Hematopoietic multipotent progenitor cell treated with erythropoietin and hydrocortisone succinate and interleukin-3 and kit ligand, for 4 days (in vitro differentiated cells): ENCODE measurements at regions not wholly inside any gene's neighbourhood (a gene's known extent, or its start where the extent isn't known, plus 50 kb on each side); places are given as distances from the start of the nearest gene placed in this dataset.
A peak's percentile ranks its signal among the peaks of the same experiment; 100 is the strongest.

Experiments
- DNase-seq: peaks from one replicate; pipeline ENCODE4 v3.0.0-alpha.2; 2015

GRCh38 chr5:163963881-163964280, 458.5 kb downstream of the MAT2B start:
- peak; percentile 65 for DNase-seq

DNA sequence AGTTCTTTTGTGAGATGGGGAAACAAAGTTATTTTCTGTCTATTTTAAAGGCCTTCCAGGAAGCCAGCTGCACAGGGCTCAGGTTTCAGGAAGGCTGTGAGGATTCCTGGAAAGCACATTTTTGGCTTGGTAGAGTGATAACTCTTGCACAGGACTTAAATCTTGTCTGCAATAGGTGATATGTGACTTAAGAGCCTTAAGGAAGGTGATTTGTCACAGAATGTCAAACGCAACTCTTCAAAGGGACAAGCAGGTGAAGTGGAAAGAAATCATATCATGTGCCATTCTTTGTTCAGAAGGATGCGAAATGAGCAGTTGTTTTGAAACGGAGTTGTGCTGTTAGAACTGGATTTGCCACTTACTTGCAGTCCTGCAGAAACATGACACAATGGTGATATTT, 459.3 kb downstream of the MAT2B start:
- no peak for DNase-seq

DNA sequence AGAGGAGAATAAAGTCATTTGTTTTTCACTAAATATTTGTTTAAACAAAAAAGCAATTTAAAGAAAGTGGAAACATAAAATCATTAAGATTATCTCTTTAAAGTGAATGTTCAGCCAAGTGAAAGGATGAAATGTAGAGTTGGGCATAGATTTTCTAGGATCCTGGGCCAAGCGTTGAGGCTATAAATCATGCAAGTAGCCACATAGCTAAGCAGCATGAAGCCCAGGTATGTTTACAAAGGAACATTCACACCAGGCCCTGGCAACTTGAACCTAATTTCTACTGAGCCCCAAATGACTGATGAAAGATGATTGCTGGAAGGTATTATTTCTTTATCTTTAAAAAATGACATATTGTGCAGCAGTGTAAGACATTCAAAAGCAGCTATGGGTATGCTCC, 461.8 kb downstream of the MAT2B start:
- DNase-seq: no peak

- no peak for DNase-seq
These were observed 463.2 kb downstream of the MAT2B start for GRCh38 chr5:163968651-163969050.

DNA sequence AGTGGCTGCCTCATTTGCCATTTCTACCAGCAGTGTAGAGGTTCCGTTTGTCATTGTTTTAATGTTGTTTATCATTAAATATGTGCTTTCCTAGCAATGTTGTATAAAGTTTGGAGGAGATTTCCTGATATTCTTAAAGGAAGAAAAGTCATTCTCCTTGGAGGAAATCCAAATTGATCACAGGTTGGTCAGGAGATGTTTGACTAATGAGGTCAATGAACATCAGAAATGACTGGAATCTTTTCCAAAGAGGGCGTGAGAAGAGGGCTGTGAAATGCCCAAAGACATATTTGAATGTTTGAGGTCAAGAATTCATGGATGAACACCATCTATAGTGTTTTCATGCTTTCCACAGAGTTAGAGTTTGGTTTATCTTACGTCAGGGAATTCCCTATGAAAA, 471.3 kb downstream of the MAT2B start:
- no peak for DNase-seq

DNA sequence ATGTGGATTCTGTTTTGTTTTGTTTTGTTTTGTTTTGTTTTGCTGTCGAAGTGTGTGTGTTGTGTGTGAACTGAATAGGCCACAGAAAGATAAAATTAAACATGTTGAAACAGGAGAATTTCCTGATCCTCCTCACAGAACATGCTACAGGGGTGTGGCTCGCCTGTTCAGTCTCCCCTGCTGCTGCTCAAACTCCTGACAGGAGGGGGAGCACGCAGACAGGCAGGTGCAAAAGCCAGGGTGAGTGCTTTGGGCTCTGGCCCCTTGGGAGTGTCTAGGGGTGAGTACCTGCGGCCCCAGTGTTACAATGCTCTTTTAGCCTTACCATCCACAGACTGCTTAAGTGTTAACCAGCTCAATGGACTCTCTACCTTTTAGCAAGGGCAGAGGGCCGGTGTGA, 473.5 kb downstream of the MAT2B start:
- DNase-seq: no peak

DNA sequence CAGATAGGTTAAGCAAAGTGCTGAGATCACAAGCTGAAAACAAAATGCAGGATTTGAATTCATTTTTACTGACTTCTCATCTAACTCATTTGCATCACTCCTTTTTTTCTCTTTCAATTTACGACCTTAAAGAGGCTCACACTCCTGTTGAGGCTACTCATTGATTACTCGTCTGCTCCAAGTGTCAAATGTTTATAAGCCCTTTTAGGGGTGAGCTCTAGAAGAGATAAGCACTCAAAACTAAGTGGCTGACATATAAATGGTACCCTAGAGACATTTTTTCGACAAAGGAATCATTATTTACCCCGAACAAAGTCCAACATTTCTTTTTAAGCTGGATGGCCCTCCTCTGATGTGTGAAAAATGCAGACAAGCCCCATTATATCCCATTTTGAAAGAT, 483.1 kb downstream of the MAT2B start:
- DNase-seq: no peak

DNA sequence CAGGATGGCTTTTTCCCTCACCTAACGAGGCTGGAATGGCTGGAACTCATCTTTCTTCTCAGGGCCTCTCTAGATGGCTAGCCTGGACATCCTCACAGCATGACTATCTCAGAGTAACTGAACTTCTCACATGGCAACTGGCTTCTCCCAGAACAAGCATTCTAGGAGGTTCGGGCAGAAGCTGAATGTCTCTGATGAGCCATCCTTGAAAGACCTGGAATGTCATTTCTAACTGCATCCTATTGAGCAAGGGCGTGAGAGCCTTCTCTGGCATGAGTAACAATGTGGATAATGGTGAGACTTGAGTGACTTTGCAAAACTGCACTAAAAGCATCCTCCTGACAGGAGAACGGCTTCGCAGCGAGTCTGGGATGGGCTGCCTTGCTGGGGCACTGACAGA, 487.7 kb downstream of the MAT2B start:
- DNase-seq: no peak

DNA sequence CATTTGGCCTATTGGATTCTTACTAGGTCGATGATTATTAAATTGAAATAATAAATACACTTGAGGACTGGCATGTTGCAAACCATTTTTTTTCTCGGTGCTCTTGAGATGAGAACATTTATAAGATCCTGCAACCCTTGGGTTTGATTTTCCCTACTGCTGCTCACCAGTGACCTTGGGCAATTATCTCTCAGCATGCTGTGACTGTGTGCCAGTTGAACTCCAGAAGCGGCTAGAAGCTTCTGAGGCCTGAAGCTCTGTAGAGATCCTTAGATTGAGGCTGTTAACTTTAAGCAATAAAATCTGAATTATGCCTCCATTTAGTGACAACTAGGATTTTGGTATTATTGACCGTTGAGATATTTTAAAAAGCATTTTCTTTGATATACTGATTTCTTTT, 489.8 kb downstream of the MAT2B start:
- DNase-seq: no peak

DNA sequence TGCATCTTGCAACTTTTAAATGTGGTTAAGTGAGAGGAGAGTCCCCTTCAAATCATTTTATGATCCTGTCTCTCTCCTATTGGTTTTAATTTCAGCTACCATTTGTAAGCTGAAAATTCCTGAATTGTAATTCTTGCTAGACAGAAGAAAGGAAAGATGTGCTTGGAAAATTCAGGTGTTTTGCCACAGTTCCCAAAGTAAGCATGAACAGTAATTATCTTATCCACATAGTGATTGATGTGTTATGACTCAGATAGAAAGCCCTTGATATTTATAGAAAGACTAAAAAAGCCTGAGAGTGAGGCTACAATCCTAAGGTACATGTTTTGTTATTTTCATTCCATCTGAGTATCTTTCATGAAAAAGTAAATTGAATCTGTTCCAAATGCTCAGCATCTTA, 492.5 kb downstream of the MAT2B start:
- DNase-seq: no peak

GRCh38 chr5:164000241-164000640, 494.8 kb downstream of the MAT2B start:
- peak; percentile 42 for DNase-seq

GRCh38 chr5:164000819-164001218, 495.4 kb downstream of the MAT2B start:
- no peak for DNase-seq

DNA sequence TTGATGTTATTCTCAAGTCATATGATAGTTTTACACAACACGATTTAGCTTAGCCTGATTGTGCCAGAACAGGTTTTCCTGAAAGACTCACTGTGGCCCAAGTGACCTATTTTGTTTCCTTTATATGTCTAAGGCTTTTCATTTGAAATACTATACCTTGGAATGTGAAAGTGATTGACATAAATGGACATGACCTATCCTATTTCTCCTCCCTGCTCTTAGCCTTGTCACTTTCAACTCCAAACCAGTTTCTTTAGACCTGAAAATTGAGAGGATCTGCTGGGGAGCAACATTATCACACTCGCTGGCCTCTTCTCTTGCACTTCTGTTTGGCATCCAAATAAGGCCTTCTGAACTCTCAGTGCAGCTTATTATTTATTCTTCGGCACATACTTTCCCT, 496.8 kb downstream of the MAT2B start:
- no peak for DNase-seq

DNA sequence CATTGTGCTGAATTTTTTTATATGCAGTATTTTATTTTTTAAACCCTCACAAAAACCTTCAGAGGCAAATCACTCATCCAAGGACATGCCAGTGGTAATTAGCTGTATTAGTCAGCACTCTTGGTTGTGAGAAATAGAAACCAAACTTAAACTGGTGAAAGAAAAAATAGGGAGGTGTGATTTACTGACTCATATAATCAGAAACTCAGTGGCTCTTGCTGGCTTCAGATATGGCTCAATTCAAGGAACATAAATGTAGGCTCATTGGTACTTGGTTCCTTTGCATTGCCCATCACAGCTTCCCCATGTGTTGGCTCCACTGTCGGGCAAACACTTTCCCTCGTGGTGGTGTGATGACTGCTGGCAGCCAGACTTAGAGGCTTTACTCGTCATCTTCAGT, 497.2 kb downstream of the MAT2B start:
- no peak for DNase-seq

- DNase-seq: no peak
These were observed 499.7 kb downstream of the MAT2B start for GRCh38 chr5:164005071-164005470.

DNA sequence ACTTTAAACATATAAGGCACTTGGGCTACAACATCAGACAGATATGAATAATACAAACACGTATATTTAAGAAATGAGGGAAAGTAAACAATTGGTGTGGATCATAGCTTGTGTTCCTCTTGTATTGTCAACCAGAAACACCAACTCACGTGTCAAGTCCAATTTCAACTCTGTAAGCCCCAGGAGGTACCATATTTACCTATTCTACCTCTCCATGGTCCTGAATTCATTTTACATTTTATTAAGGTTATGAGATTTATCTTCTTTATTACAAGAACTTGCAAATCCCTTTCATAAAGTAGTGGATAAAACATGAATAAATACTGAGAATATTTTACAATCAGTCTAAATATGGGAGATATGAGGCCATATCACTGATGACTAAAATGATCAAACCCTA, 501.6 kb downstream of the MAT2B start:
- no peak for DNase-seq

DNA sequence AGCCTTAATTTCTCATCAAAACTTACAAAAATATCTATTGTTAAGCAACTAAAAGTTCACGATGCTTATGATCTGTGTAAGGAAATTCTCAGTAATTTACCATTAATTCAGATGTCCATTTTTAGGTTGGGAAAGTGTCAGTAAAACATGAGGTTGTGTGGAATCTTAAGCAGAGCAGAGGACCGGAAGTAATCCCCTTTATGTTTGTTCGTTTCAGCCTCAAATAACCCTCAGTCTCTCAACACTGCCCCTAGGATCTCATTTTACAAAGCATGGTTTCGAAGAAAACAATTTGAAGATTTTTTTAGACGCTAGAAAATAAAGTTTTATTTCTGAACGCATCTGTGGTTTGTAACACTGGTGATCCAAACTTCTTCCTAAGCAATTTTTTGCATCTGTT, 504.2 kb downstream of the MAT2B start:
- no peak for DNase-seq

DNA sequence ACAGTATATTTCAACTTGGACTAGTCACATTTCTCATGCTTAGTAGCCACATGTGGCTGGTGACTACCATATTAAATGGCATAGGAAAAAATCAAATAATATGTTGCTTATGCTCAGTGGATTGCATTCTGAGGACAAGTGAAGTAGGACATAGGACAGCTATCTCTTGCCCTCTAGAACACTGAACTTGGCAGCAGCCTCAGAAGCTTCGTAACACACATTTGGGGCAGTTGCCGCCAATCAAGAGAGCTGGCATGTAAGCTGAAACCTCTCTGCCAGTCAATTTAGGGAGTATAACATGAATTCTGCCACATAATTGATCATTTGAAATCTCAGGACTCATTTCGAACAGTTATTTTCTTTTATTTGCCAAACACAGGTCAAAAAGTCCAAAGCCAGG, 505.5 kb downstream of the MAT2B start:
- no peak for DNase-seq

- no peak for DNase-seq
These were observed 507.0 kb downstream of the MAT2B start for GRCh38 chr5:164012371-164012770.

- peak; percentile 84 for DNase-seq
These were observed 507.8 kb downstream of the MAT2B start for GRCh38 chr5:164013077-164013670.

DNA sequence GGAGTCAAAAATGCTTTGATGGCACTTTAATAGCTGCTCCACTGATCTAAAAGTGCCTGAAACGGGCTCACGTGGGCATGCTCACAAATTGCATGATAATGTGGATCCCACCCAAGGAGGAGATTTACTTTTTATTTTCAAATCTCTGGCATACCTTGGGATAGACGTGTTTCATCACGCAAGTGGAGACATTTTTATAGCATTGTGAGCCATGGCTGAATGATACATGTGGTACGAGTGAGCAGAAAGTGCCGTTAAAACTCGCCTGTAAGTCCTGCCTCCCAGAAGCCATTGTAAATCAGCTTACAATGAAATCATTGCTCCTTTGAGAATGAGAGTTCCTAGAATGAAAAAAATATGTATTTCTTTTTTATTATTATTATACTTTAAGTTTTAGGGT, 514.7 kb downstream of the MAT2B start:
- DNase-seq: no peak

- DNase-seq: no peak
These were observed 522.3 kb downstream of the MAT2B start for GRCh38 chr5:164027738-164028137.

- no peak for DNase-seq
These were observed 532.8 kb downstream of the MAT2B start for GRCh38 chr5:164038128-164038783.

- DNase-seq: no peak
These were observed 535.7 kb downstream of the MAT2B start for GRCh38 chr5:164041105-164041504.

- DNase-seq: peak; percentile 5
These were observed 543.0 kb downstream of the MAT2B start for GRCh38 chr5:164048359-164048926.
